HG03520 (cell line): ENCODE measurements at regions not wholly inside any gene's neighbourhood (a gene's known extent, or its start where the extent isn't known, plus 50 kb on each side); places are given as distances from the start of the nearest gene placed in this dataset.
A peak's percentile ranks its signal among the peaks of the same experiment; 100 is the strongest.
"Not testable (repeated sequence)": the region's sequence is repeated elsewhere in the genome, so short reads cannot be mapped to it uniquely, and the experiment has no call there.

Source experiments
- ATAC-seq: cut with Tn5 transposase; IDR thresholded peaks from one replicate; pipeline ENCODE4 v1.9.1; 2021; ENCODE audit warnings: mild to moderate bottlenecking, moderate library complexity; ENCODE audit not compliant: unreplicated experiment

DNA sequence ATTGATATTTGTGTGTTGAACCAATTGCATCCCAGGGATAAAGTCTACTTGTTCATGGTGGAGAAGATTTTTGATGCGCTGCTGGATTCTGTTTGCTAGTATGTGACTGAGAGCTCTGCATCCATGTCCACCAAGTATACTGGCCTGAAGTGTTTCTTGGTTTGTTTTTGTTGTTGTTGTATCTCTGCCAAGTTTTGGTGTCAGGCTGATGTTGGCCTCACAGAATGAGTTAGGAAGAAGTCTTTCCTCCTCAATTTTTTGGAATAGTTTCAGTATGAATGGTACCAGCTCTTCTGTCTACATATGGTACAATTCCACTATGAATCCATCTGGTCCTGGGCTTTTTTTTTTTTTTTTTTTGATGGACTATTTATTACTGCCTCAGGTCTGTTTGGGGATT lies 50.9 kb upstream of the OSTN start:
- ATAC-seq, result no peak

DNA sequence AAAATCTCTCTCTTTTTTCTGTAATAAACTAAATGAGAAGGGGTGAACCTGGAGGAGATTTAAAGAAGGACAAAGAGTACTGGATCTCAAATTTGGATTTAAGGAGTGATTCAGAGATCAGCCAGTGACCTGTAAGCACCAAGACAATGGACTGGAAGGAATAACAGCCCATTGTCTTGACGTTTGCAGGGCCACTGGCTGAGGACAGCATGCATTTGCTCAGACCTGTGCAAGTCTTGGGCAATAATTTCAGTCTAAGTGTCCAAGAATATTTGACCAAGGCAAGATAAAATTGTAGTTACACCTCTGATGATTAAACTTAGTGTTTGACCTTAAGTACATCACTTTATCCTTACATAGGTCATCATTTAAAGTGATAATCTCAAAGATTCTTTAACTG lies 55.8 kb upstream of the OSTN start:
- ATAC-seq, result no peak

DNA sequence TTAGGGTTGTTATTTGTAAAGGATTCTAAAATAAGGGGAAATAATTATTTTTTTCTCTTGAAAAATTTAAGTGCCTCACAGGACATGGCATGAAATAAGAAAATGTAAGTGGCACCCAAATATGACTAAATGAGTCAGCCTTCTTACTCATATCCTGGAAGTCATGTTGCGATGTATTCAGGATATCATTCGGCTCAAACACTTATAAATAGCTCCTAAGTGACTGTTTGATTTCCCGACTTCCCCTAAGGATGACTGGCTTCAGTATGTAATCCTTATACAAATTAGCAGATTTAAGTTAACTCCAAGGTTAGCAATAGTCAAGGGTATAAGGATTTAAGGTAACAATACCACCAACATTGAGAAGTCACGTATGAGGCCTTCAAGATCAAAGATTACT lies 57.3 kb upstream of the OSTN start:
- no peak for ATAC-seq

GRCh38 chr3:191139736-191140135 lies 59.3 kb upstream of the OSTN start:
- ATAC-seq, result peak; percentile 64

DNA sequence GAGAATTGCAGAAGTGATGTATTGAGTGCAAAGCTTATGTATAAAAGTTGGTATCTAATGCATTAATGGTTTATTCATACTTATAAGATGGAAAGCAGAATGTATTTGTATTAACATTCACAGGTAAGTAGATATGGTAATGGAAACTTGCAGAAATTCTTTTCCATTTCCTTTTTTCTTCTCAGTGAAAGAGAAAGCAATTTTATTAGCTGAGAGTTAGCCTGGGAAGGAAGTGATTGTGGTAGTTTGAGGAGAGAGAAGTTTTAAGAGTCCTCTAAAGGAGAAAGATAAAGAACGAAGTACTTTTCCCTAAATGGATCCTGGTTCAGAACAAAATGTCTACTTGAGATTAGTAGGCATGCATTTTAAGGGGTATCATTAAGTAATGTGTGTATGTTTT lies 60.1 kb upstream of the OSTN start:
- no peak for ATAC-seq

GRCh38 chr3:191137708-191138107 lies 61.3 kb upstream of the OSTN start:
- ATAC-seq, result no peak

DNA sequence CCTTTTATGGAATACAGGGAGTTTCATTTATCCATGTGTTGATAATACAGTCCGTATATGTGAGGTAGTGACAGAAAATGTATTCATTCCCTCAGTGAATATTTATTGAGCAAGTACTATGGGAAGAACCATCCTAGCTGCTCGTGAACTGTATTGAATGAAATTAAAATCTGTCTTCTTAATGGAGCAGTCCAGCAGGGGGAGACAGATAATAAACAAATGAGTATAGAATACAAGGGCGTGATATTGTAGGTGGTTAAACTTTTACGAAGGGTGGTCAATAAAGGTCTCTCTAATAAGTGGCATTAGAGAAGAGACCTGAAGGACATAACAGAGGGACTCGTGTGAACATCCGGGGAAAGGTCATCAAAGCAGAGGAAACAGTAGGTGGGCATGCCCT lies 62.7 kb upstream of the OSTN start:
- ATAC-seq, result no peak

GRCh38 chr3:191135175-191135574 lies 63.9 kb upstream of the OSTN start:
- ATAC-seq, result no peak

DNA sequence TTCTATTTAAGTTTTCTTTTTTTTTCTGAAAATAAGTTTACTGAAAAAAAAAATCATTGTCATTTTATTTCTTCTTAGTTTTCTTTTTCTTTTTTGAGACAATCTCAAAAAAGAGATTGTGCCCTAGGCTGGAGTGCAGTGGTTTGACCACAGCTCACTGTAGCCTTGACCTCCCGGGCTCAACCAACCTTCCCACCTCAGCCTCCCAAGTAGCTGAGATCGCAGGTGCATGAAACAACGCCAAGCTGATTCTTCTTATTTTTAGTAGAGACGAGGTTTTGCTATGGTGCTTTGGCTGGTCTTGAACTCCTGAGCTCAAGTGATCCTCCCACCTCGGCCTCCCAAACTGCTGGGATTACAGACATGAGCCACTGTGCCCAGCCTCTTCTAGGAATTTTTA lies 65.7 kb upstream of the OSTN start:
- ATAC-seq, result no peak

DNA sequence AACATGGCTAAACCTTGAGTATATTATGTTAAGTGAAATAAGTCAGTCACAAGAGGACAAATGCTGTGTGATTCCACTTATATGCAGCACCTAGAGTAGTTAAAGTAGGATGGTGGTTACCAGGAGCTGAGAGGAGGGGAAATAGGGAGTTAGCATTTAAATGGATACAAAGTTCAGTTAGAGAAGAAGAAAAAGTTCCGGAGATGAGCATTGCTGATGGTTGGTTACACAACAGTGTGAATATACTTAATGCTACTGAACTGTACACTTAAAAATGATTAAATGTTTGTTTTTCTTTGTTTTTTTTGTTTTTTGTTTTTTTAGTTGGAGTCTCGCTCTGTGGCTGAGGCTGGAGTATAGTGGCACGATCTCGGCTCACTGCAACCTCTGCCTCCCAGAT lies 67.7 kb upstream of the OSTN start:
- ATAC-seq, result no peak

GRCh38 chr3:191124891-191125290 lies 74.2 kb upstream of the OSTN start:
- not testable (repeated sequence) for ATAC-seq

GRCh38 chr3:191123946-191124345 lies 75.1 kb upstream of the OSTN start:
- no peak for ATAC-seq

DNA sequence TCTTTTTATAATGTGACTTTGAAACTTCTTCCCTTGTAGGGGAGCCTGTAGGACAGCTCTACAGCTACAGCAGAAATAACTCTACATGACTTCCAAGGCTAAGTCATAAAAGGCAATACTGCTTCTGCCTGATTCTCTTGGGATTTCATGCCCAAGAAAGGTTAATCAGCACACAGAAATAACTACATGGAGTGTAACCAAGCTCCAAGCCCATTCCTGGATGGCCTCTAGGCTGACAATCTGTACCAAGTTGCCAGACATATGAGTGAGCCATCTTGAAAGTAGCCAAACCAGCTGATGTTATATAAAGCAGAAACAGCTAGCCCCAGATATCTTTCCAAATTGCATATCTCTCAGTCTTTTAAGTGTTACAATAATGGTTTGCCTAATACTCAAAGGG lies 75.8 kb upstream of the OSTN start:
- ATAC-seq, result no peak

DNA sequence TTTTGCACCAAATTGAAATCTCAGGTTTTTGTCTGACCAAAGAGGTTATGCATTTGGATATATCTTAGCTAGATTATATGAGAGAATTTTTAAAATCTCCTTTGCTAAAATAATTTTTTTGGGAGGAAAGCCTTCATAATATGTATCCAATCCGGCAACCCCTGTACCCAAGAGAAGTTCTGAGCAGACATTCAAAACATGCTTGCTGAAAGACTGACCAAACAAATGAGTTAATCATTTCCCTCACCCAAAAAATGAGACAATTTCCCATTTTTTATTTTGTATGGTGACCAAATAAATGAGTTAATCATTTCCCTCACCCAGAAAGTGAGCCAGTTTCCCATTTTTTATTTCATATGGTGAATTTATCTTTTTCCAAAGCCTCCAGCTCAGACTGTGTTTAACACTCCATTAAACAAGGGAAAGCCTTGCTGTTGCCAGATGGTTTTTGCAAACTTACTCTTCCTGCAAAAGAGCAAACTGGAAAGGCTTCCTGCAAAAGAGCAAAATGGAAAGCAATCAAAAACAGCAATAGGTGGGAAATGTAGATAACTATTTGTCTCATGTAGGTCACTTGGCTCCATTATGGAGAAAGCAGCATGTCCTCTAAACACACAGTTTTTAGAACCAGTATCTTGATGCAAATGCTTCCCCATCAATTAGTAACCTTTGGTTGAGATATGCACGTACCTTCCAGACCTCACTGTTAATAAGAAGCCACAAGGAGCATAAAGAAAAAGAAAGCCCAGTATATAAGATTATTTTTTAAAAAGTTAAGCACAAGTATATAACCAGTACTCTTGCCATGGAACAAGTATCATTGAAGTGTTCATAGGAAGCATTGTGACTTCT lies 78.4 kb upstream of the OSTN start:
- ATAC-seq, result no peak

GRCh38 chr3:191119415-191120295 lies 79.4 kb upstream of the OSTN start:
- ATAC-seq, result peak; percentile 50

DNA sequence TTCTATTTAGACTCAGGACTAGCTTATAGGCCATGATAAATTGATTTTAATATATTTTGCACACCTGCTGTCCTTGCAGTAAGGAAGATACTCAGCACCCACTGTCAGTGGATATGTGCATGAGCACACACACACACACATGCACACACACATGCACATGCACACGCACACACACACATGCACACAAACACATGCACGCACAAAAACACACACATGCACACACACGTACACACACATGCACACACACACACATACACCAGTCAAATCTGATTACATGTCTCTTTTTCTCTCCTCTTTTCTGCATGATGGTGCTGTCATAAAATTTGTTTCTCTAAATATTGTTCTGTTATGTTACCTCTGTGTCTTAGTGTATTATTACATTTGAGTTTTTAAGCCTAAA lies 87.3 kb upstream of the OSTN start:
- ATAC-seq, result no peak

GRCh38 chr3:191105418-191105817 lies 93.6 kb upstream of the OSTN start:
- ATAC-seq, result peak; percentile 56

DNA sequence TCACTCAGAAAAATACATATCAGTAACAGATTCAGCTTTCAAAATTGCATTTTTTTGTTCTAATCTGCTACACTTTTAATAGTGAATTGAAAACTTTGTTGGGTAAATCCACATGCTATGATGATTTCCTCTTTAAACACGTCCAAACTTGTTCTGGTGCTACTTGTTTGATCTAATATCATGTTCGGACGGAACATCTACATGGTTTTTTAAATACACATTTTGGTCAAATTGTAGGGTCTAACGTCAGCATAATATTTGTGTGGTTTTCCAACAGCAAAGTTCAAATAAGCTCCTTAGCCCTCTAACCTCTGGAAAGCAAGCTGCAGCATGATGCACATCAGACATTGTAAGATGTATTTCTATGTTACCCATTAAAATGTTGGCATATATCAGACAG lies 98.5 kb upstream of the OSTN start:
- no peak for ATAC-seq

GRCh38 chr3:191094057-191094845 lies 104.8 kb upstream of the OSTN start:
- ATAC-seq, result no peak

DNA sequence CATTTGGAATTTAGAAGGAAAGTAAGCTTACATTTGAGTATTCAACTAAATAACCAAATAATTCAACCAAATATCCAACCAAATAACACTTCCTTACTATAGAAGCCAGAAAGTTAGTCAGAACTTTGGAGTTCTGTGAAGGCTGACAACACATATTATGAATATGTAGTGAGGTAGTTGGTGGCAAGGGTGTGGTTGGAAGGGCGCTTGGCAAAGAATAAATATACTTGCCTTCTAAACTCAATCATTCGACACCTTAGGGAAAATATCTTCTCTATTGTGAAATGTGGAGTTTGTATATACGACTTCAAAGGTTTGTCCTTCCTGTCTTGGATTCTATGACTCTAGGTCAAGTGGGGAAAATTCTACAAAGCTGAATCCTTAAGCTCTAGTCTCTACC lies 111.7 kb upstream of the OSTN start:
- no peak for ATAC-seq

DNA sequence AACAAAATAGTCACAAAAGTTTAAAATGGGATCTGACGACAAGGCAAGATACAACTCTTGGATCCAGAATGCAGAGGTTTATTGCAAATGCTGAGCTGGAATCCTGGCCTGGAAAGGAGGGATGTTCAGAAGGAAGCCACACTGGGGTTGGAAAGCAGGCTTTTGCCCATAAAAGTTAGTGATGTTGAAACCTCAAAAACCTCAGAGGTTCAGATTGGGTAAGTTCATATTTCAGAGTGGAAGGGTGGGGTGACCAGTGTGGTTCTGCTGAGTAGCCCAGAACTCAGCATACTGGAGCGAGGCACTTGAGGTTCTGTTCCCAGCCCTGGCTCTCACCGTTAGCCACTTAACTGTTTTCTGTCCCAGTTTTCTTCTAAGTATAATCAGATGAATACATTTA lies 114.0 kb upstream of the OSTN start:
- ATAC-seq, result no peak
